ENCODE measurements at regions not wholly inside any gene's neighbourhood (a gene's known extent, or its start where the extent isn't known, plus 50 kb on each side); places are given as distances from the start of the nearest gene placed in this dataset.

DNA sequence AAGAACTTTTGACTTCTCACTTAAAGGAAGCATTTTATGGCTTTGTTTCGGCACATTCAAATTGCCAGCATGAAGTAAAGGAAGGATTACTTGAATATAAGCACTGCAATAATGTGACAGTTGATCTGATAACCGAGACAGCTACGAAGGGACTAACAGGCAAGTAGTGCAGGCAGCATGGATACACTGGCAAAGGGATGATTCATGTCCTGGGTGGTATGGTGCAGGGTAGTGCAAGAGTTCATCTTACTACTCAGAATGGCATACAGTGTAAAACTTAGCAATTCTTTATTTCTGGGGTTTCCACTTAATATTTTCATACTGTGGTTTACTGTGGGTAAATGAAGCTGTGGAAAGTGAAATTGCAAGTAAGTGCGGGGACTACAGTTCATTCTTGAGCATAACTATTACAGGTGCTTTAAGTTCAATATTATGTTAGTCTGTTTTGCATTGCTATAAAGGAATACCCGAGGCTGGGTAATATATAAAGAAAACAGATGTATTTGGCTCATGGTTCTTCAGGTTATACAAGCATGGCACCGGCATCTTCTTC lies 611.8 kb downstream of the SPOCK3 start:
- FAIRE-seq (no peak), DNase-seq (ENCODE audit: low spot score) (no peak)

GRCh38 chr4:166625018-166625637 lies 609.2 kb downstream of the SPOCK3 start:
- no peak for FAIRE-seq
- DNase-seq (ENCODE audit: low spot score) = no peak

DNA sequence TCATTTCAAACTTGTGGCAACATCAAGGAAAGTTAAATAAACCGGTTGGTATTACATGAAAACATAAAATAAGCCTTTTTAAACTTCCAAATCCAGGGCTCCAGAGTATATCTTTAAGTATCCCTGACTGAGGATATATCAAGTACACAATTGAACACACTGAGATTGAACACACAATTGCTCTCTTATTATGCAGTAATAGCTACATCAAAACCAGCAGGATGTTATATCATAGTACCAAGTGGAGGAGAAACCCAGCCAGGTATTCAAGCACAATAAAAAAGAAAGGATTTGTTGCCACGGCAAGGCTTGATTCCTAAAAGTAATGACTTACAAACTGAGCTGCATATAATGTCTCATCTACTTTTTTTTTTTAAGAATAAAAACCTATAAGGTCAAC lies 605.8 kb downstream of the SPOCK3 start:
- FAIRE-seq (no peak), DNase-seq (ENCODE audit: low spot score) (no peak)

DNA sequence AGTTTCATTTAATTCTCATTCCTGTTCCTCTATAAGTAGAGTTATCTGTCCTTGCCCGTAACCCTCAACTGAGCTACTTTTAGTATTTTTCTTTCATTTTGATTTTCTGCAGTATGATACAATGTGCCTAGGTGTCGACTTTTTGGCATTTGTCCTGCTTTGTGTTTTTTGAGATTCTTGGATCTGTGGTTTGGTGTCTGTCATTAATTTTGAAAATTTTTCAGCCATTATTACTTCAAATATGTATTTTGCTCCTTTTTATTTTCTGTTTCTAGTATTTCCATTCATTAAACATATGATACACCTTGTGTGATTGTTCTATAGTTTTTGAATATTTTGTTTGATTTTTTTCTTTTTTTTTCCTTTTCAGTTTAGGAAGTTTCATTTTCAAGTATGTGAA lies 598.9 kb downstream of the SPOCK3 start:
- DNase-seq (ENCODE audit: low spot score) (no peak), FAIRE-seq (no peak)

- FAIRE-seq (no peak), DNase-seq (ENCODE audit: low spot score) (no peak)
These were observed 596.5 kb downstream of the SPOCK3 start for GRCh38 chr4:166637816-166638215.

DNA sequence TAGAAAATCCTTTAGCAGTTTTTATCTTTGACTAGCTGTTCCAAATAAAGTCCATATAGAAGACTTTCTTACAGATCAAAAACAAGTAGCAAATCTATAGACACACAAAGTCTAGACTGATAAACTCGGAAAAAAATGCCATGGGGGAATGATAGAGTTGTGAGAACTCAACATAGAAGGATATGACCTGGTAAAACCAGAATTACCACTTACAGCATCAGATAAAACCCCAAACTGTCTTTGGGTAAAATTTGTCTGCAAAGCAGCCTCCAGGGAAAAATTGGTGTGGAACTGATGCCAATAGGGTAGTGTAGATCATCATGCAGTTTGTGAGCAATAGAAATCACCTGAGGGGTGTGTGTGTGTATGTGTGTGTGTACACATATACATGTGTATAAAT lies 579.1 kb downstream of the SPOCK3 start:
- no peak for FAIRE-seq

GRCh38 chr4:166655705-166656104 lies 578.6 kb downstream of the SPOCK3 start:
- FAIRE-seq (no peak), DNase-seq (ENCODE audit: low spot score) (no peak)

More for the DNA sequence above, 579.1 kb downstream of the SPOCK3 start:
- DNase-seq (ENCODE audit: low spot score) = no peak

DNA sequence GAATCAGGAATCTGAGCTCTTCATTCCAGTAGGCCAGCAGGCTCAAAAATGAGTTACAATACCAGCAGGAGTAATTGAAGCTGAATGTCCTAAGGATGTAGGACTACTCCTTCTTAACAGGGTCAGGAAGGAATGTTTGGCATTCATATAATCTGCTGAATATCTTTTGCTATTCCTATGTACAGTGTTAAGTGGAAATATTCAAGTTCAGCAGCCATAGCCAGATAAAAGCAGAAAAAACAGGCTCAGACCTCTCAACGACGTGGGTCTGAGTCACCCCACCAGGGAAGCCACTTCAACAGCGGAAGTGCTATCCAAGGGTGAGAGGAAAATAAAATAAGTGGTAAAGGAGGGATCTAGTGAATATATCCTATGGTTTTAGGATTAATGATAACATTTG lies 577.0 kb downstream of the SPOCK3 start:
- DNase-seq (ENCODE audit: low spot score) = no peak

DNA sequence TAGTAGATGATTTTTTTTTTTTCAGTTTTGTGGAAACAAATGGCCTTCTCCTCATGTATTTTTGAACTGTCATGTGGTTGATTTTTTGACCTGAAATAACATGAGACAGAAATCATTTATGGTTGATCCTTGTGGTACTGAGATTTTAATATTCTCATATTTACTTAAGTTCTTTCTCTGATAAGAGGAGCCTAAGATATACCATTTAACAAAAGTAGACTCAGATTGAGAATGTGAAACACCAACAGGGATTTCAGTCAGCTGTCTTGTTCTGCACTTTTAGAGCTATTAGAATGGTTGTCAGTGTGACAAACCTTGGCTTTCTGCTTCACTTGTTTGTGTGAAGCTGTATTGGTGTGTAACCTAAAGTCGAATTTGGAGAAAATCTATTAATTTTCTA lies 575.7 kb downstream of the SPOCK3 start:
- DNase-seq (ENCODE audit: low spot score) = no peak
- no peak for FAIRE-seq

More for the DNA sequence above, 577.0 kb downstream of the SPOCK3 start:
- no peak for FAIRE-seq

DNA sequence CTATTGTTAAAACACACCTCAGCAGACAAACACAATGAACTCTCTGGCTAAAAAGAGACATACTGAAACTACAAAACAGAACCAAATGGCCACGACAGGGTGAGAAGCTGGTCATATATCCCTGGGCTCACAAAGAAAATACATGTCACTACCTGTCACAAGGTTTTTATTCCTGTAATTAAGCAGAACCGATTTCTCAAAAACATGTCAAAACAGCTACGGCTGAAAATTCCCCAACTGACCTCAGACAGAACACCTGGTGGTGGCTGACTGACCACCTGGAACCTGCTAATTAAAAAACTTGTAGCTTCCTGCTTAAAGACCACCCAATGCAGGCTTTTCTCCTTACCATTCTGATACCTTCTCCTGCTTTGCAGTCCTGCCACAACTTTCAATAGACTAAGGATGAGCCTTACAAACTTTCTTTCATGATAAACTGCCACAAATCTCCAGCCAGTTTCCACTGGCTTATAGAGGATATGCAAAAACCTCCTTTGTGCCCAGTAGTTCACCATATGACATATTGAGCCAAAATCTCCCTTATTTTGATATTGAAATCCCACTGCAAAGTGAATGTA lies 571.9 kb downstream of the SPOCK3 start:
- no peak for FAIRE-seq
- no peak for DNase-seq (ENCODE audit: low spot score)

DNA sequence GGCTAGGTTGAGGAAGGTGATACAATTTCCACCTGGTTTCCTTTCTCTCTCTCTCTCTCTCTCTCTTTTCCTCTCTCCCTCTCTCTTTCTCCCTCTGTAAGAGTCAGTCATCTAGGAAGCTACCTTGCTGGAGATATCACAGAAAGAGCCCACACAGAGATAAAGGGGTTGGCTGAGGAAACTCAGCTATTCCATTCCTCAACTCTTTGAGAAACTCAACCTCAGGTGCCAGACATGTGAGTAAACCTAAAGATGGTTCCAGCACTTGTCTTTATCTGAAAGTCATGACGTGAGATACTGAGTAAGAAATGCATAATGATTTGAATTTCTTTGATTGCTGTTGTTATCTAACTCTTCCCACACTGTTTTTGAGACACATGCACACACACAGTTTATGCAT lies 564.0 kb downstream of the SPOCK3 start:
- DNase-seq (ENCODE audit: low spot score) = no peak
- FAIRE-seq = no peak

DNA sequence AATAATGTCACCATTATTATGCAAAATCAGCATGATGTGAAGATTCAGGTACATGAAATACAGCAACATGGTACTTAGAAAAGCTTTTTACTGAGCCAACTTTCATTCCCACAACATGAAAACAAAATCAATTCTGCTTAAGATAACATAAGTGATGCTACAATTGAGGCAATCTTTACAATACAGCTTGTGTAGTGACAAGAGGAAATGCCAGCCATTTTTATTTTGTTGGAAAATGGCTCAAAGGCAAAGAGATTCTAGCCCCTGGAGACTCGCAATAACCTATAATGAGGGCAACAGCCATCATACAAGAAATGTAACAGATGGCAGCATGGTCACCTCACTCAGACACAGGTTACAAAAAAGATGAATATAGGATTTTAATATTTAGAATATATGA lies 560.4 kb downstream of the SPOCK3 start:
- FAIRE-seq = no peak
- no peak for DNase-seq (ENCODE audit: low spot score)

DNA sequence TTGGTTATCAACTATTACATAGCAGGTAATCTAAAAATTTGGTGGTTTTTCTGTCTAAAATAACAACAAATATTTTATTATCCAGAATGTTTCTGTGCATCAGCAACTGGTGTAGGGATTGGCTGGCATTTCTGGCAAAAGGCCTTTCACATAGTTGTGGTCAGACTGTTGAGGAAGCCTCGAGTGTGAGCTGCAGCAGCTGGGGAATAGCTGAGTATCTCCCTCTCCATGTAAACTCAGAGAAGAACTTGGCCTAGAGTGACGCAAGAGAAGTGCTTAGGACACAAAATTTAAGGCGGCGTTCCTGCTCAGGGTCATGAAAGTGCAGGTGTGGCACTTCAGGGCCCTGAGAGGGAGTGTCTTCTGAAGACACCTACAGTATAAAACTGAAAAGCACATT lies 558.9 kb downstream of the SPOCK3 start:
- DNase-seq (ENCODE audit: low spot score) (no peak), FAIRE-seq (no peak)

- FAIRE-seq (no peak), DNase-seq (ENCODE audit: low spot score) (no peak)
These were observed 553.5 kb downstream of the SPOCK3 start for GRCh38 chr4:166680796-166681195.

- no peak for FAIRE-seq
- DNase-seq (ENCODE audit: low spot score) = no peak
These were observed 552.1 kb downstream of the SPOCK3 start for GRCh38 chr4:166682200-166682599.
